Large intestine (tissue), 3 donors: ENCODE measurements at regions not wholly inside any gene's neighbourhood (a gene's known extent, or its start where the extent isn't known, plus 50 kb on each side); places are given as distances from the start of the nearest gene placed in this dataset.

Experiments used
- DNase-seq, 2 donors: peaks; one replicate each; pipeline versions ENCODE4 v3.0.0 to v3.0.0-alpha.2; 2013
- H3K27ac ChIP-seq: one replicate; pipeline ENCODE4 v1.5.1; 2013; ENCODE audit warnings: low read length
- H3K27me3 ChIP-seq: 2 replicates; pipeline ENCODE4 v1.6.1; 2013; ENCODE audit warnings: low read length; ENCODE audit not compliant: control insufficient read depth, insufficient read depth
- H3K36me3 ChIP-seq: 2 replicates; pipeline ENCODE4 v1.6.1; 2013; ENCODE audit warnings: low read length; ENCODE audit not compliant: control insufficient read depth, insufficient read depth
- H3K4me1 ChIP-seq: one replicate; pipeline ENCODE4 v1.6.1; 2013; ENCODE audit warnings: low read length; ENCODE audit not compliant: control insufficient read depth, insufficient read depth
- H3K4me3 ChIP-seq: one replicate; pipeline ENCODE4 v1.5.1; 2013; ENCODE audit warnings: low read length
- H3K9me3 ChIP-seq: one replicate; pipeline ENCODE4 v1.6.1; 2013; ENCODE audit warnings: mild to moderate bottlenecking, low read depth, low read length, moderate library complexity; ENCODE audit not compliant: control insufficient read depth
- WGBS: methylation state at CpG from one replicate; pipeline ENCODE4 v1.1.5; 2013; ENCODE audit warnings: low lambda C conversion rate; ENCODE audit not compliant: insufficient coverage; 5-methylcytosine and 5-hydroxymethylcytosine counted together

GRCh38 chr5:74268297-74268696 lies 372.2 kb downstream of the ENC1 start:
- H3K9me3 ChIP-seq = no peaks in the 10 kb centered on the region
- no peak overlapping the region for H3K4me3 ChIP-seq
- H3K27ac ChIP-seq = no peak overlapping the region
- H3K4me1 ChIP-seq = no peaks in the 10 kb centered on the region
- no peaks in the 10 kb centered on the region for H3K36me3 ChIP-seq
- WGBS = no CpG with 5 or more reads among the region's 5 CpGs
- DNase-seq = no peak
- no peaks in the 10 kb centered on the region for H3K27me3 ChIP-seq

- DNase-seq = no peak
- H3K27me3 ChIP-seq = no peaks in the 10 kb centered on the region
- WGBS = no CpG with 5 or more reads among the region's 5 CpGs
- no peaks in the 10 kb centered on the region for H3K36me3 ChIP-seq
- H3K4me1 ChIP-seq = no peaks in the 10 kb centered on the region
- no peak overlapping the region for H3K4me3 ChIP-seq
- H3K9me3 ChIP-seq = no peaks in the 10 kb centered on the region
- H3K27ac ChIP-seq = no peak overlapping the region
Measured at GRCh38 chr5:74266836-74267235, 373.7 kb downstream of the ENC1 start.

GRCh38 chr5:74266132-74266531 lies 374.4 kb downstream of the ENC1 start:
- Histone ChIP-seq H3K36me3 (no peaks in the 10 kb centered on the region), H3K9me3 (no peaks in the 10 kb centered on the region), H3K27me3 (no peaks in the 10 kb centered on the region), H3K4me1 (no peaks in the 10 kb centered on the region), H3K27ac (no peak overlapping the region), H3K4me3 (no peak overlapping the region)
- DNase-seq = peak in 1 of 2 donors; percentile 19
- no CpG with 5 or more reads among the region's 2 CpGs for WGBS

- WGBS = no CpG with 5 or more reads among the region's 1 CpG
- Histone ChIP-seq H3K27me3 (no peaks in the 10 kb centered on the region), H3K9me3 (no peaks in the 10 kb centered on the region)
Measured at GRCh38 chr5:74262544-74263207, 377.9 kb downstream of the ENC1 start.

GRCh38 chr5:74261866-74262265 lies 378.7 kb downstream of the ENC1 start:
- Histone ChIP-seq H3K4me3 (no peak overlapping the region), H3K4me1 (peaks cover 19% of the 10 kb centered on the region), H3K27me3 (no peaks in the 10 kb centered on the region), H3K27ac (no peak overlapping the region), H3K9me3 (no peaks in the 10 kb centered on the region), H3K36me3 (no peaks in the 10 kb centered on the region)
- 80% methylated on average over 1 of the region's 3 CpGs for WGBS
- no peak for DNase-seq

More at GRCh38 chr5:74262544-74263207, 377.9 kb downstream of the ENC1 start:
- H3K27ac ChIP-seq = no peak overlapping the region
- no peak overlapping the region for H3K4me3 ChIP-seq
- peaks cover 11% of the 10 kb centered on the region for H3K4me1 ChIP-seq
- H3K36me3 ChIP-seq = no peaks in the 10 kb centered on the region
- DNase-seq = no peak

GRCh38 chr5:74261421-74261820 lies 379.1 kb downstream of the ENC1 start:
- Histone ChIP-seq H3K4me1 (peaks cover 23% of the 10 kb centered on the region), H3K27me3 (no peaks in the 10 kb centered on the region), H3K9me3 (no peaks in the 10 kb centered on the region), H3K27ac (no peak overlapping the region), H3K36me3 (no peaks in the 10 kb centered on the region), H3K4me3 (no peak overlapping the region)
- DNase-seq = no peak
- WGBS = no CpG with 5 or more reads among the region's 3 CpGs

- Histone ChIP-seq H3K9me3 (no peaks in the 10 kb centered on the region), H3K27me3 (no peaks in the 10 kb centered on the region), H3K27ac (no peak overlapping the region), H3K4me3 (no peak overlapping the region), H3K36me3 (no peaks in the 10 kb centered on the region), H3K4me1 (peaks cover 26% of the 10 kb centered on the region)
- no peak for DNase-seq
- WGBS = 72% methylated on average over 3 of the region's 7 CpGs
Measured at GRCh38 chr5:74259572-74259971, 381.0 kb downstream of the ENC1 start.

GRCh38 chr5:74258314-74258665 lies 382.2 kb downstream of the ENC1 start:
- H3K4me1 ChIP-seq = peaks cover 26% of the 10 kb centered on the region
- H3K27ac ChIP-seq = peak overlapping the region; percentile 75
- no peak overlapping the region for H3K4me3 ChIP-seq
- no peaks in the 10 kb centered on the region for H3K36me3 ChIP-seq
- DNase-seq = no peak
- H3K9me3 ChIP-seq = no peaks in the 10 kb centered on the region
- no peaks in the 10 kb centered on the region for H3K27me3 ChIP-seq

GRCh38 chr5:74257645-74258313 lies 382.7 kb downstream of the ENC1 start:
- Histone ChIP-seq H3K27ac (peak overlapping the region; percentile 75), H3K36me3 (no peaks in the 10 kb centered on the region), H3K27me3 (no peaks in the 10 kb centered on the region), H3K9me3 (no peaks in the 10 kb centered on the region), H3K4me3 (no peak overlapping the region), H3K4me1 (peaks cover 26% of the 10 kb centered on the region)
- DNase-seq = peak; percentile 85 to 93
- no CpG with 5 or more reads among the region's 6 CpGs for WGBS

GRCh38 chr5:74257060-74257527 lies 383.4 kb downstream of the ENC1 start:
- H3K4me3 ChIP-seq = no peak overlapping the region
- H3K4me1 ChIP-seq = peaks cover 26% of the 10 kb centered on the region
- H3K27ac ChIP-seq = peak overlapping the region; percentile 75
- H3K27me3 ChIP-seq = no peaks in the 10 kb centered on the region
- no peaks in the 10 kb centered on the region for H3K36me3 ChIP-seq
- DNase-seq = peak in 1 of 2 donors; percentile 11
- H3K9me3 ChIP-seq = no peaks in the 10 kb centered on the region
- WGBS = no CpG with 5 or more reads among the region's 5 CpGs
